ENCODE measurements at regions not wholly inside any gene's neighbourhood (a gene's known extent, or its start where the extent isn't known, plus 50 kb on each side); places are given as distances from the start of the nearest gene placed in this dataset.

- no peak for TF ChIP-seq EZH2phosphoT487 (IDR thresholded peaks at IDR 0.05; ENCODE audit: borderline replicate concordance)
- TF ChIP-seq, protein P1, sequence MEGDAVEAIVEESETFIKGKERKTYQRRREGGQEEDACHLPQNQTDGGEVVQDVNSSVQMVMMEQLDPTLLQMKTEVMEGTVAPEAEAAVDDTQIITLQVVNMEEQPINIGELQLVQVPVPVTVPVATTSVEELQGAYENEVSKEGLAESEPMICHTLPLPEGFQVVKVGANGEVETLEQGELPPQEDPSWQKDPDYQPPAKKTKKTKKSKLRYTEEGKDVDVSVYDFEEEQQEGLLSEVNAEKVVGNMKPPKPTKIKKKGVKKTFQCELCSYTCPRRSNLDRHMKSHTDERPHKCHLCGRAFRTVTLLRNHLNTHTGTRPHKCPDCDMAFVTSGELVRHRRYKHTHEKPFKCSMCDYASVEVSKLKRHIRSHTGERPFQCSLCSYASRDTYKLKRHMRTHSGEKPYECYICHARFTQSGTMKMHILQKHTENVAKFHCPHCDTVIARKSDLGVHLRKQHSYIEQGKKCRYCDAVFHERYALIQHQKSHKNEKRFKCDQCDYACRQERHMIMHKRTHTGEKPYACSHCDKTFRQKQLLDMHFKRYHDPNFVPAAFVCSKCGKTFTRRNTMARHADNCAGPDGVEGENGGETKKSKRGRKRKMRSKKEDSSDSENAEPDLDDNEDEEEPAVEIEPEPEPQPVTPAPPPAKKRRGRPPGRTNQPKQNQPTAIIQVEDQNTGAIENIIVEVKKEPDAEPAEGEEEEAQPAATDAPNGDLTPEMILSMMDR (conservative IDR thresholded peaks at IDR 0.05; ENCODE audit: low read length) = no peak
Measured at GRCh38 chr22:48687606-48688005, 1140.1 kb downstream of the BRD1 start.
